DMS 273 (cell line): ENCODE measurements at regions not wholly inside any gene's neighbourhood (a gene's known extent, or its start where the extent isn't known, plus 50 kb on each side); places are given as distances from the start of the nearest gene placed in this dataset.

Source experiments
- DNase-seq: peaks from one replicate; lab custom pipeline; 2025; ENCODE audit not compliant: unreplicated experiment; lab: John Stamatoyannopoulos, UW

- DNase-seq: no peak
These were observed 117.1 kb downstream of the ZFP36L2 start for GRCh38 chr2:43109261-43109743.

- DNase-seq: no peak
These were observed 118.7 kb downstream of the ZFP36L2 start for GRCh38 chr2:43107679-43108078.

GRCh38 chr2:43106559-43107527, 119.6 kb downstream of the ZFP36L2 start:
- no peak for DNase-seq

DNA sequence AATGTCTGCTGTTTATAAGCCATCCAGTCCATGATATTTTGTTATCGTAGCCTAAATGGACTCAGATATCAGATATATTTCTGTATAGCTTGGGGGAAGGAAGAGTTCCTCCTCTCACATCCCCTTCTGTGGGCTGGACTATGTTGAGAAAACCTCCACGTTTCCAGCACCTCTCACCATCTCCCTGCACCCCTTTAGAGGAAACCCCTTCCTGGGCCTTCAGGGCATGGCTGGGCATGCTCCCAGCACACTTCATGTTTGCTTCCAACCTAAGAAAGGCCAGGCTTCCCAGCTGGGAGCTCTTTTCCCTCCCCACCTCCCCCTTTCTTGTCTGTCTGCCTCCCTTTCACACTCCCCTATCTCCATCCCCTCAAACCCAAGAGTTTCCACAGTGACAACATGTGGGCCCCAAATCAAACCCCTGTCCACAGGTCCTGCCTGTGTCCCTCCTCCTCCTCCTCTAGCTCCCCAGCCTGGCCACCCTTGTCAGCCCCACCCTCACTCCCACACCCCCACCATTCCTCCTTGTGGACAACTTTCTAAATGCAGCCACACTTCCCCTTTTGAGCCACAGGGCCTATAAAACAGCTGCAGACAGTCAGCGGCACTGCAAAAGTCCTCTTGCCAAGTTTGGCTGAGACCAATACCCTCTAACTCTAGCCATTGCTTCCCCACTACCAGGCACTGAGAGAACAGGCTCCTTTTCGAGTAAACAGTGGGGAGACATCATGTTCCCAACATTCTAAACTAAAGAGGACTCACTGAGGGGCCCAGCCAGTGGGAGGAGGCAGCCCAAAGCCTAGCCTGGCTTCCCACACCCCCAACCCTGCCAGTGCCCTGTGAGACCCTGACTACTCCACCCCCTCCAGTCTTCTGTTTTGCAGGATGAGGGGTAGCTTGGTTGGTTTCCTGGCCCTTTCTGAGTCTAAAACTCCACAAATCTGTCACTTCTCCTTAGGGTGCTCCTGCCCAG, 120.5 kb downstream of the ZFP36L2 start:
- DNase-seq: peak; percentile 63

- DNase-seq: no peak
These were observed 121.6 kb downstream of the ZFP36L2 start for GRCh38 chr2:43104763-43105162.

DNA sequence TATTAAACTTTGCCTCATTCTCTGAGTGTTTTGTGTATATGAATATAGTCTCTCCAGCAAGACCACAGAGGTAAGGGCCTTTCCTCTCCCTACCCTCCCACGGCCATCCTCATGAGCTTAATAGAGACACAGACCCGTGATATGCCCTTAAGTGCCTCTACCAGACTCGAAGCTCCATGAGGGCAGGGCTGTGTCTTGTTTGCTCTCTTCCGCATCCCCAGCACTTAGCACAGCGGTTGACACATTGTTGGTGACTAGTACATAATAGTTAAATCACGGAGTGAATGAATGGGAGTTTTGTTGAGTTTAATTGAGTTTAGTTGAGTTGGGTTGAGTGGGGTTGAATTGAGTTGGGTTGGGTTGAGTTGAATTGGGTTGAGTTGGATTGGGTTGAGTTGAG, 122.3 kb downstream of the ZFP36L2 start:
- no peak for DNase-seq

GRCh38 chr2:43103093-43103404, 123.4 kb downstream of the ZFP36L2 start:
- DNase-seq: no peak

DNA sequence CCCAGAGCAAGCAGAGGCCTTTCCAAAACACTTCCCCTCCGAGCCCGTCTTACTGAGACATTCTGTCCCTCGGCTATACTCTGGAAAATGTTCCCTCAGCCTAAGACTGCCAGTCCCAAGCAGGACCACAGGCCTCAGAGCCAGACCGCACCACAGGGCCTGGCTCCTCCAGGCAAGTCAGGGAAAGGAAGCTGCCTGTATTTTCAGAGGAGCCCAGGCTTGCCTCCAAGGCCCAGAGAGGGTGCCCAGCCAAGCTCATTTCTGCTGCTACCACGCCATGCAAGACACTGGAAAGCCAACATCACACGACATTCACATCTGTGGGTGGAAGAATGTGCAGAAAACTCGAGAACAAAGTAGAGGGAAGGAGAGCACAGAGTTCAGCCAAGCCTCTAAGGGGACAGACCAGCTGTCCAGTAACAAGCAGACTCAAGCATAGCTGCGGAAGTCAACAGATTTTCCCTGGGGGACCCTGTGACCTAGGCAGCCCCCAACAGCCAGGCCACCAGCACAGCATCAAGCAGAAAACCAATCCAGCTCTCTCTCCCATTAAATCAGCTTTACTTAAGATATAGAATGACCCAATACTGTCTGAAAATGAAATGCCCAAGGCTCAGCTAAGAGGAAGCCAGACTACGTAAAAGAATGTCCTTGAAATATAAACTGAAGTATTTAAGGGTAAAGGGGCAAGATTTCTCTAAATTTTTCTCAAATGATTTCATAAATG, 123.9 kb downstream of the ZFP36L2 start:
- no peak for DNase-seq

DNA sequence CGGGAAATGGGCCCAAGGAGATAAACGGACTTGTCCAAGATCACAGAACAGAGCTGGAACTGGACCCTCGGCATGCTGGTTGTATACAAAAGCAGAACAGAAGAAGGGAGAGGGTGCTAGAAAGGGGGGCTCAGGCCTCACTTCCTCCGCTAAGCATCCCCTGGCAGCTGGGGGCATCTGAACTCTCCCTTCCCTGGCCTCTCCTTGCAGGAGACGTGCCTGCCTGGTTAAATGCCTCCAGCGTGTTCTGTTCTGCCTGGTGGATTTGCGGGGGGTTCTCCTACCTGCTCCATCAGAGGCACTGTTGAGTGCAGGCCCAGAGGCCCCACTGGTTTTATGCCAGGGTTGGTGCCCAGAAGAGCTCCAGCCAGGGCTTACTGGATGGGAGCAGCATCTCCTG, 124.7 kb downstream of the ZFP36L2 start:
- DNase-seq: no peak

- DNase-seq: peak; percentile 69
These were observed 125.3 kb downstream of the ZFP36L2 start for GRCh38 chr2:43100883-43101662.

GRCh38 chr2:43100362-43100882, 126.0 kb downstream of the ZFP36L2 start:
- no peak for DNase-seq

- no peak for DNase-seq
These were observed 126.6 kb downstream of the ZFP36L2 start for GRCh38 chr2:43099797-43100196.

GRCh38 chr2:43098539-43098938, 127.9 kb downstream of the ZFP36L2 start:
- DNase-seq: no peak

DNA sequence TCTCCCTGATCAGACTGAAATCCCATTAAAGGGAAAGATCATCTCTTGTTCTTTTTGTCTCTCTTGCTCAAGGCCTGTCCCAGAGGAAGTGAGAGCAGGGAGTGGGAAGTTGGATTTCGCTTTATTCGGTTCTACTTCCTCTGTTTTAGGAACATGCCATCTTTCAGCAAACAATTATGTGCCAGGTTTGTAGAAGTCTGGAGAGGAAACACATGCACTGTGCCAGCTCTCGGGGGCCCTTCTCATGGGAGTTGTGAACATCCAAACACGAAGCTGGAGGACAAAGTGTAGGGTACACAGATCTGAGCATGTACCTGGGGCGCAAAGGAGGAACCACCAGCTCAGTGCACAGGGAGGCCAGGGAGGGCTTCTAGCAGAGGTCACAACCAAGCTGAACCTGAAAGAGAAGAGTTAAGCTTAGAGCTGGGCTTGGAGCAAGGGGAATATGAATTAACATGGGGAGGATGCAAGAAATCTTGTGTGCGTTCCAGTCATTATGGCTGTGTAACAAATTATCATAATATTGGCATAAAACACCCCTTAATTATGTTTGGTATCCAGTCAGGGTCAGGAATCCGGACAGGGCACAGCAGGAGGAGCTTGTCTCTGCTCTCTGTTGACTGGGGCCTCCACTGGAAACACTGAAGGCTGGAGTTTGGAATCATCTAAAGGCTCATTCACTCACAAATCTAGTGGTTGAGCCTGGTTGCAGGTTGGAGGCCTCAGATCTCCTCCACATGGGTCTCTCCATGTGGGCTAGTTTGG, 128.6 kb downstream of the ZFP36L2 start:
- no peak for DNase-seq

DNA sequence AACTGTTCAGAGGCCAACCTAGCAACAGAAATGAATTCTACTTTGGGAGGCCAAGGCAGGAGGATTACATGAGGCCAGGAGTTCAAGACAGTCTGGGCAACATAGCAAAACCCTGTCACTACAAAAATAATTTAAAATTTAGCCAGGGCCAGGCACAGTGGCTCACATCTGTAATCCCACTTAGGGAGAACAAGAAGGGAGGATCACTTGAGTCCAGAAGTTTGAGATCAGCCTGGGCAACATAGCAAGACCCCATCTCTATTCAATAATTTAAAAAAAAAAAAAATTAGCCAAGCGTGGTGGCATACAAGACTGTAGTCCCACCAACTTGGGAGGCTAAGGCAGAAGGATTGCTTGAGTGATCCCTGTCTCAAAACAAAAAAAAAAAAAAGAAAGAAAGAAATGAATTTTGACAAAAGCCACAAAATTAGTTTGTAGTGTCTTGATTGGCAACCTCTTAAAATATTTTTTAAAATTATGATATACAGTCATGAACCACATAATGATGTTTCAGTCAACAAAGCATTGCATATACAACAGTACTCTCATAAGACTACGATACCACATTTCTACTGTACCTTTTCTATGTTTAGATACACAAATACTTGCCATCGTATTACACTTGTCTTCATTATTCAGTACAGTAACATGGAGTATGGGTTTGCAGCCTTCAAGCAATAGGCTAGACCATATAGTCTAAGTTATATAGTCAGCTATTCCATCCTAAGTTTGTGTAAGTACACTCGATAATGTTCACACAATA, 130.7 kb downstream of the ZFP36L2 start:
- DNase-seq: no peak

DNA sequence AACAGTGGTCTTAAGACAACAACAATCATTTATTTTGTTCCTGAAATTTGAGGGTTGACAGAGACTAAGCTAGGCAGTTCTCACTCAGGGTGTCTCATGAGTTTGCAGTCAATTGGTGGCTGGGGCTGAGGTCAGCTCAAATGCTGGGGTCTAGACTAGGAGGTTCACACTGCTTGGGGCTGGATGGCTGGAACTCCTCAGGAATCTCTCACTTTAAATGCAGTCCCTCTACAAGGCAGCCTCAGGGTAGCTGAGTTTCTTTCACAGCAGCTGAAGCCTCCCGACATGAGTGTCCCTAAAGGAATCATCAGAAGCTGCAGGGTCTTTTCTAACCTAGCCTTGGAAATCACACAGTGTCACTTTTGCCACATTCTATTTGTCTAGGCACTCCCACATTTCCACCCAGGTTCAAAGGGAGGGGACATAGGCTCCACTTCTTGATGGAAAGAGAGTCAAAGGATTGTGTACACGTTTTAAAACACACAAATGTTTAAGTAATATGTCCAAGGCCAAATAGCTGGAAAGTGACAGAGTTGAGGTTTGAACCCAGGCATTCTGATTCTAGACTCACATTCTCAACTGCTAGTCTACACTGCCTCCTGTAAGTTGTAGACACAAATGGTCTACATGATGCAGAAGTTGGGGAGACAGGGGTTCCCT, 133.8 kb downstream of the ZFP36L2 start:
- no peak for DNase-seq

DNA sequence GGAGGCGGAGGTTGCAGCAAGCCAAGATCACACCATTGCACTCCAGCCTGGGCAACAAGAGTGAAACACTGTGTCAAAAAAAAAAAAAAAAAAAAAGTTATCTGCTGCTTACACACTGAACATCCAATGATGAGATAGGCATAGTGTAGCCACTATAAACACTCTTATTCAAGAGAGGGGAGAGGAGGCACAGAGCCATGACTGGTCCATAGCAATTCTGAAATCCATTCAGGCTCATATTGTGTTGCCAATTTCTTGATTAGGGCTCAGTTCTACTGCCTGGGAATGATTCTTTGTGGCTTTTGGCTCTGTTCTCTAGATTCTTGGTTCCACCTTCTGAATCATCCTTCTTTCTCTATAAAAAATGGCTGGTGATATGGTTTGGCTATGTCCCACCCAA, 136.1 kb downstream of the ZFP36L2 start:
- no peak for DNase-seq
